Keratinocyte (primary cell): ENCODE measurements at regions not wholly inside any gene's neighbourhood (a gene's known extent, or its start where the extent isn't known, plus 50 kb on each side); places are given as distances from the start of the nearest gene placed in this dataset.

ENCODE experiments used
- DNase-seq: peaks from one replicate; pipeline ENCODE4 v3.0.0-alpha.2; 2011; ENCODE audit warnings: low read depth, missing footprints, low spot score
- FAIRE-seq: peaks from 2 replicates; lab custom pipeline; 2011; peaks lifted over from hg19 to GRCh38; lab: Jason Lieb, UNC
- H2AFZ ChIP-seq: 2 replicates; pipeline ENCODE4 v1.6.0; 2012; ENCODE audit warnings: low read length, control low read depth, inconsistent platforms; ENCODE audit not compliant: control insufficient read depth
- H3K27ac ChIP-seq: 2 replicates; pipeline ENCODE4 v1.5.1; 2011; ENCODE audit warnings: low read length; ENCODE audit not compliant: control insufficient read depth, insufficient read depth
- H3K27me3 ChIP-seq: 3 replicates; pipeline ENCODE4 v1.6.0; 2011; ENCODE audit warnings: low read length; ENCODE audit not compliant: control insufficient read depth, insufficient read depth; ENCODE audit errors: extremely low read depth
- H3K36me3 ChIP-seq, 2 experiments: 2 replicates in 1 of 2; 3 replicates in 1 of 2; pipeline ENCODE4 v1.5.1; 2011; ENCODE audit warnings: low read length in 2 of 2, mild to moderate bottlenecking in 1 of 2; ENCODE audit not compliant: control insufficient read depth in 2 of 2, insufficient read depth in 2 of 2; ENCODE audit errors: extremely low read depth in 1 of 2
- H3K4me1 ChIP-seq: 3 replicates; pipeline ENCODE4 v1.5.1; 2011; ENCODE audit warnings: low read length; ENCODE audit not compliant: control insufficient read depth, insufficient read depth; ENCODE audit errors: extremely low read depth
- H3K4me2 ChIP-seq: 3 replicates; pipeline ENCODE4 v1.6.0; 2011; ENCODE audit warnings: low read depth, low read length; ENCODE audit not compliant: control insufficient read depth, insufficient read depth; ENCODE audit errors: extremely low read depth
- H3K4me3 ChIP-seq, 3 experiments: fragments of 200-600 bp in 1 of 3; sonication (generic) in 1 of 3; 2 replicates in 2 of 3; 3 replicates in 1 of 3; pipeline ENCODE4 v1.5.1; 2011 to 2016; ENCODE audit warnings: low read length in 3 of 3, mild to moderate bottlenecking in 3 of 3, control low read depth in 2 of 3, inconsistent platforms in 1 of 3, low read depth in 1 of 3, mixed read lengths in 1 of 3, mixed run types in 1 of 3, moderate library complexity in 1 of 3; ENCODE audit not compliant: control insufficient read depth in 2 of 3, insufficient read depth in 2 of 3; ENCODE audit errors: extremely low read depth in 1 of 3
- H3K79me2 ChIP-seq: 2 replicates; pipeline ENCODE4 v1.6.0; 2012; ENCODE audit warnings: low read length; ENCODE audit not compliant: control insufficient read depth, insufficient read depth
- H3K9ac ChIP-seq: 3 replicates; pipeline ENCODE4 v1.6.0; 2011; ENCODE audit warnings: low read length; ENCODE audit not compliant: control insufficient read depth, insufficient read depth; ENCODE audit errors: extremely low read depth
- H3K9me1 ChIP-seq: 3 replicates; pipeline ENCODE4 v1.6.0; 2011; ENCODE audit warnings: low read length; ENCODE audit not compliant: control insufficient read depth, insufficient read depth; ENCODE audit errors: extremely low read depth
- H3K9me3 ChIP-seq: 2 replicates; pipeline ENCODE4 v1.5.1; 2012; ENCODE audit warnings: low read depth, low read length; ENCODE audit not compliant: control insufficient read depth
- H4K20me1 ChIP-seq: 3 replicates; pipeline ENCODE4 v1.6.0; 2011; ENCODE audit warnings: low read length; ENCODE audit not compliant: control insufficient read depth, insufficient read depth; ENCODE audit errors: extremely low read depth
- CTCF ChIP-seq, 3 experiments: IDR thresholded peaks in 1 of 3; conservative IDR thresholded peaks in 1 of 3; optimal IDR thresholded peaks in 1 of 3; 2 replicates in 2 of 3; 3 replicates in 1 of 3; pipeline versions ENCODE3 to v1.5.1; 2011; ENCODE audit warnings: low read length in 3 of 3, mild to moderate bottlenecking in 3 of 3, moderate library complexity in 2 of 3, control low read depth in 1 of 3, inconsistent platforms in 1 of 3; ENCODE audit not compliant: insufficient read depth in 2 of 3; ENCODE audit errors: extremely low read depth in 1 of 3
- EZH2 ChIP-seq: IDR thresholded peaks from one replicate; pipeline ENCODE4 v1.6.1; 2012; ENCODE audit warnings: inconsistent platforms, mild to moderate bottlenecking, low read length, moderate library complexity
- dilution Hi-C: fragments of 300-500 bp; cut with MboI; formaldehyde crosslinking; loops from one replicate; pipeline ENCODE4 v1.7.0; 2020; ENCODE audit warnings: low sequenced_read_pairs; ENCODE audit not compliant: extremely low pct_ligation_motif_present

- Histone ChIP-seq H3K79me2 (no peaks in the 10 kb centered on the region), H3K27me3 (no peaks in the 10 kb centered on the region), H3K36me3 (no peaks in the 10 kb centered on the region), H3K4me2 (no peak overlapping the region), H3K27ac (no peak overlapping the region), H3K9me3 (no peaks in the 10 kb centered on the region), H3K9ac (no peak overlapping the region), H3K4me3 (no peak overlapping the region), H3K4me1 (no peaks in the 10 kb centered on the region), H2AFZ (no peak overlapping the region), H4K20me1 (no peaks in the 10 kb centered on the region), H3K9me1 (no peaks in the 10 kb centered on the region)
- DNase-seq (no peak), FAIRE-seq (no peak)
- dilution Hi-C loops = no loop called here
- TF ChIP-seq CTCF (optimal IDR thresholded peaks at IDR 0.05 in 1 of 3, IDR thresholded peaks at IDR 0.05 in 1 of 3, conservative IDR thresholded peaks at IDR 0.05 in 1 of 3; ENCODE audit: extremely low read depth in 1 of 3, insufficient read depth in 2 of 3, low read length in 3 of 3) = no peak
- no peak for TF ChIP-seq EZH2
Observed at GRCh38 chr6:82080767-82081166, 166.8 kb downstream of the IBTK start.

GRCh38 chr6:82078286-82078908 lies 169.1 kb downstream of the IBTK start:
- no peaks in the 10 kb centered on the region for H3K9me3 ChIP-seq
- no peaks in the 10 kb centered on the region for H3K27me3 ChIP-seq
- H3K36me3 ChIP-seq = no peaks in the 10 kb centered on the region
- H4K20me1 ChIP-seq = no peaks in the 10 kb centered on the region
- dilution Hi-C loops = no loop called here
- no peaks in the 10 kb centered on the region for H3K9me1 ChIP-seq
- no peak overlapping the region for H3K27ac ChIP-seq
- FAIRE-seq = no peak
- no peak overlapping the region for H3K9ac ChIP-seq
- no peaks in the 10 kb centered on the region for H3K4me1 ChIP-seq
- TF ChIP-seq CTCF (optimal IDR thresholded peaks at IDR 0.05 in 1 of 3, IDR thresholded peaks at IDR 0.05 in 1 of 3, conservative IDR thresholded peaks at IDR 0.05 in 1 of 3; ENCODE audit: extremely low read depth in 1 of 3, insufficient read depth in 2 of 3, low read length in 3 of 3) = no peak
- no peak for TF ChIP-seq EZH2
- H2AFZ ChIP-seq = no peak overlapping the region
- no peak overlapping the region for H3K4me2 ChIP-seq
- H3K4me3 ChIP-seq = no peak overlapping the region
- H3K79me2 ChIP-seq = no peaks in the 10 kb centered on the region
- no peak for DNase-seq
